ENCODE measurements at regions not wholly inside any gene's neighbourhood (a gene's known extent, or its start where the extent isn't known, plus 50 kb on each side); places are given as distances from the start of the nearest gene placed in this dataset.

GRCh38 chr5:3342271-3343100 is 253.1 kb upstream of the IRX1 start:
- no peak for TF ChIP-seq CTCF (conservative IDR thresholded peaks at IDR 0.05; ENCODE audit: low read depth, low read length)
- no peak for TF ChIP-seq EZH2 (IDR thresholded peaks at IDR 0.05; ENCODE audit: low read length, unreplicated experiment)
- TF ChIP-seq EZH2phosphoT487 (IDR thresholded peaks at IDR 0.05; ENCODE audit: borderline replicate concordance, low read length) = no peak
